ENCODE measurements at regions not wholly inside any gene's neighbourhood (a gene's known extent, or its start where the extent isn't known, plus 50 kb on each side); places are given as distances from the start of the nearest gene placed in this dataset.

- no peak for DNase-seq
- Histone ChIP-seq H3K36me3 (no peaks in the 10 kb centered on the region), H3K9me3 (no peaks in the 10 kb centered on the region), H3K27ac (no peak overlapping the region), H3K4me3 (no peak overlapping the region), H3K4me1 (peaks cover 0 to 9% (median 0%) of the 10 kb centered on the region in 4 donors), H3K27me3 (no peaks in the 10 kb centered on the region)
- WGBS, 5 donors, result 65 to 76% (median 73%) methylated on average over 3 of the region's 3 CpGs
- TF ChIP-seq POLR2AphosphoS5 (IDR thresholded peaks at IDR 0.05) (no peak), CTCF (IDR thresholded peaks at IDR 0.05) (no peak), EP300 (IDR thresholded peaks at IDR 0.05) (no peak), POLR2A (IDR thresholded peaks at IDR 0.05) (no peak)
- intact Hi-C loops (cut with DNase I; ENCODE audit: low total_unique reads), result no loop called here
Measured at GRCh38 chr13:46498650-46499049, 54.3 kb upstream of the LRCH1 start.

GRCh38 chr13:46496086-46496485, 56.9 kb upstream of the LRCH1 start:
- TF ChIP-seq POLR2A (IDR thresholded peaks at IDR 0.05) (no peak), POLR2AphosphoS5 (IDR thresholded peaks at IDR 0.05) (no peak), CTCF (IDR thresholded peaks at IDR 0.05) (no peak)
- no peaks in the 10 kb centered on the region for H3K9me3 ChIP-seq
- H3K4me3 ChIP-seq, result no peak overlapping the region
- intact Hi-C loops (cut with DNase I; ENCODE audit: low total_unique reads), result no loop called here
- H3K36me3 ChIP-seq, result no peaks in the 10 kb centered on the region
- WGBS, 5 donors, result 84 to 92% (median 88%) methylated on average over 4 of the region's 4 CpGs
- no peak overlapping the region for H3K27ac ChIP-seq
- no peaks in the 10 kb centered on the region for H3K27me3 ChIP-seq
- DNase-seq, result no peak
- peaks cover 0 to 12% (median 3%) of the 10 kb centered on the region in 4 donors for H3K4me1 ChIP-seq

GRCh38 chr13:46495651-46496050, 57.3 kb upstream of the LRCH1 start:
- WGBS, 5 donors, result 66 to 75% (median 68%) methylated on average over 4 of the region's 4 CpGs
- Histone ChIP-seq H3K4me1 (peaks cover 0 to 12% (median 3%) of the 10 kb centered on the region in 4 donors), H3K36me3 (no peaks in the 10 kb centered on the region), H3K9me3 (no peaks in the 10 kb centered on the region), H3K4me3 (no peak overlapping the region), H3K27me3 (no peaks in the 10 kb centered on the region), H3K27ac (no peak overlapping the region)
- DNase-seq, result no peak
- TF ChIP-seq POLR2AphosphoS5 (IDR thresholded peaks at IDR 0.05) (no peak), EP300 (IDR thresholded peaks at IDR 0.05) (no peak), POLR2A (IDR thresholded peaks at IDR 0.05) (no peak), CTCF (IDR thresholded peaks at IDR 0.05) (no peak)
- intact Hi-C loops (cut with DNase I; ENCODE audit: low total_unique reads), result no loop called here

- intact Hi-C loops (cut with DNase I; ENCODE audit: low total_unique reads), result no loop called here
- Histone ChIP-seq H3K9me3 (no peaks in the 10 kb centered on the region), H3K27ac (no peak overlapping the region), H3K4me1 (peaks cover 0 to 16% (median 4%) of the 10 kb centered on the region in 4 donors), H3K27me3 (no peaks in the 10 kb centered on the region), H3K36me3 (no peaks in the 10 kb centered on the region), H3K4me3 (no peak overlapping the region)
- no peak for DNase-seq
- TF ChIP-seq CTCF (IDR thresholded peaks at IDR 0.05) (no peak), POLR2AphosphoS5 (IDR thresholded peaks at IDR 0.05) (no peak), EP300 (IDR thresholded peaks at IDR 0.05) (no peak), POLR2A (IDR thresholded peaks at IDR 0.05) (no peak)
Measured at GRCh38 chr13:46495066-46495465, 57.9 kb upstream of the LRCH1 start.
